ENCODE measurements at regions not wholly inside any gene's neighbourhood (a gene's known extent, or its start where the extent isn't known, plus 50 kb on each side); places are given as distances from the start of the nearest gene placed in this dataset.
"Not testable (repeated sequence)": the region's sequence is repeated elsewhere in the genome, so short reads cannot be mapped to it uniquely, and the experiment has no call there.

DNA sequence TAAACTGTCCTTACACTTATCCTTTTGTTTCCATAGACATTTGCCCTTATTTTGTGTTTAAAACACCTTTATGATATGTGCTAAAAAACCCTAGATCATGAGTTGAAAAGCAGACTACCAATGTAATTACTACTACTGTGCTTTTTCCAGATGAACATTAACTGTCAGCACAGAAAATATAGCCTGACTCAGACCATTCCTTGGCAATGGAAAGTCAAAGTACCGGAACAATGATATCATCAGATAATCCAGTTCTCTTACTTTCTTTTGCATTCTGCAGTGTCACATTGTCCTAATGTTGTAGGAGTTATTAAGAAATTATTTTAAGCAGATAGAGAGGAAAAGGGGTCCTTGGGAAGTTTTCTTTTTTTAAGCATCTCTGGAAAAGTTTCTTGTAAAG is 1189.0 kb upstream of the FLRT2 start:
- H3K4me1 ChIP-seq, result peaks cover 22 to 24% of the 10 kb centered on the region in 2 donors
- TF ChIP-seq POLR2A (IDR thresholded peaks at IDR 0.05), result no peak
- TF ChIP-seq CTCF (IDR thresholded peaks at IDR 0.05), result no peak
- H3K27ac ChIP-seq, result no peak overlapping the region
- 70 to 83% methylated on average over 1 of the region's 1 CpG for WGBS, 2 donors
- no peaks in the 10 kb centered on the region for H3K9me3 ChIP-seq
- no peaks in the 10 kb centered on the region for H3K36me3 ChIP-seq
- DNase-seq, result no peak
- intact Hi-C loops (cut with DNase I), result no loop called here
- H3K27me3 ChIP-seq, result no peaks in the 10 kb centered on the region
- H3K4me3 ChIP-seq (replicated peaks in 1 of 3), result no peak overlapping the region

- H3K4me3 ChIP-seq (replicated peaks in 1 of 3); intact Hi-C loops (cut with DNase I): not testable (repeated sequence)
- WGBS, 2 donors, result 96 to 99% methylated on average over 3 of the region's 3 CpGs
Observed at GRCh38 chr14:84341867-84342266, 1188.1 kb upstream of the FLRT2 start.

DNA sequence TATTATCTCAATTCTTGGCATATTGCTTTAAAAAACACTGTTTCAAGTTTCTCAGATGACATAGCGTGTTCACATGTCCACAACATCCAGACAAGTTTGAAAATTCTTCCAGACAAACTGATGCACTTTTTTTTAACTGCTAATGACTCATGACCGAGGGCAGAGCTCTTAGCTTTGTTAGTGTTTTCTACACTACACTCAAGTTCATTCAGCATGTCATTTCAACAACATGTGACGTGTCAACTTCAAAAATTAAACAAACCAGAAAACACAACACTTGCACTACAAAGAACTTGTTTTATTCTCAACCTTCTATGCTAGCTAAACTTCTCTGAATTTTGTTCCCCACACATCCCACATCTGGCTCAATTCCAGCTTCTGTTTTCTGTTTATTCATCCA is 1186.3 kb upstream of the FLRT2 start:
- peak; percentile 20 to 27 for DNase-seq
- TF ChIP-seq CTCF (IDR thresholded peaks at IDR 0.05) (no peak), POLR2A (IDR thresholded peaks at IDR 0.05) (no peak)
- Histone ChIP-seq H3K27ac (peak overlapping the region; percentile 64 to 74 (median 65)), H3K36me3 (no peaks in the 10 kb centered on the region), H3K9me3 (no peaks in the 10 kb centered on the region), H3K27me3 (no peaks in the 10 kb centered on the region), H3K4me3 (replicated peaks in 1 of 3) (no peak overlapping the region), H3K4me1 (peaks cover 22 to 29% of the 10 kb centered on the region in 2 donors)
- intact Hi-C loops (cut with DNase I), result no loop called here
- WGBS, 2 donors, result 18 to 22% methylated on average over 3 of the region's 3 CpGs

More at GRCh38 chr14:84341867-84342266, 1188.1 kb upstream of the FLRT2 start:
- H3K9me3 ChIP-seq, H3K36me3 ChIP-seq, DNase-seq, H3K27me3 ChIP-seq, H3K27ac ChIP-seq: not testable (repeated sequence)
- peaks cover 22 to 29% of the 10 kb centered on the region in 2 donors for H3K4me1 ChIP-seq

GRCh38 chr14:84351646-84352045 is 1178.3 kb upstream of the FLRT2 start:
- no peak overlapping the region for H3K4me3 ChIP-seq (replicated peaks in 1 of 3)

DNA sequence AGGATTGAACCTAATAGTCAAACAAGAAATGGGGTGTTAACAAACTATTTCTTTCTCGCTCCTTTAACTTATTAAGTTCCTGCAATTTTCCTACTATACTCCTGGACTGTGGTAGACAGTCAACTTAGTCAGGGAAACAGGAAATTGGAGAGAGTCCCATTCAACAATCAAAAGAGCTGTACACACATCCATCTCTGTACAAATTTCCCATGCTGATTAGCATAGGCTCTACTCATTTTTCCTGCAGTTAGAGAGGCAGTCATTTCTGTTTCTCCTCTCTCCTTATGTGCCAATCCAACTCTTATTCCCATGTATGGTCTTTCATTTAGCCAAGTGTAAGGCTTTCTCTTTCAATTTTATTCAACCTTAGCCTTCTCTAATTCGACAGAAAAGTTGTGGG is 1168.5 kb upstream of the FLRT2 start:
- no peak for DNase-seq
- intact Hi-C loops (cut with DNase I), result no loop called here
- 79 to 89% methylated on average over 2 of the region's 2 CpGs for WGBS, 2 donors

More at GRCh38 chr14:84351646-84352045, 1178.3 kb upstream of the FLRT2 start:
- TF ChIP-seq CTCF (IDR thresholded peaks at IDR 0.05), result no peak
- TF ChIP-seq POLR2A (IDR thresholded peaks at IDR 0.05), result no peak
- intact Hi-C loops (cut with DNase I), result no loop called here
- Histone ChIP-seq H3K36me3 (no peaks in the 10 kb centered on the region), H3K27ac (no peak overlapping the region), H3K9me3 (no peaks in the 10 kb centered on the region), H3K4me1 (no peaks in the 10 kb centered on the region), H3K27me3 (no peaks in the 10 kb centered on the region)
- no peak for DNase-seq

More for the DNA sequence above, 1168.5 kb upstream of the FLRT2 start:
- Histone ChIP-seq H3K27me3 (no peaks in the 10 kb centered on the region), H3K27ac (no peak overlapping the region), H3K4me1 (no peaks in the 10 kb centered on the region), H3K4me3 (replicated peaks in 1 of 3) (no peak overlapping the region), H3K36me3 (no peaks in the 10 kb centered on the region), H3K9me3 (no peaks in the 10 kb centered on the region)
- no peak for TF ChIP-seq POLR2A (IDR thresholded peaks at IDR 0.05)
- no peak for TF ChIP-seq CTCF (IDR thresholded peaks at IDR 0.05)
